ENCODE measurements at regions not wholly inside any gene's neighbourhood (a gene's known extent, or its start where the extent isn't known, plus 50 kb on each side); places are given as distances from the start of the nearest gene placed in this dataset.

DNA sequence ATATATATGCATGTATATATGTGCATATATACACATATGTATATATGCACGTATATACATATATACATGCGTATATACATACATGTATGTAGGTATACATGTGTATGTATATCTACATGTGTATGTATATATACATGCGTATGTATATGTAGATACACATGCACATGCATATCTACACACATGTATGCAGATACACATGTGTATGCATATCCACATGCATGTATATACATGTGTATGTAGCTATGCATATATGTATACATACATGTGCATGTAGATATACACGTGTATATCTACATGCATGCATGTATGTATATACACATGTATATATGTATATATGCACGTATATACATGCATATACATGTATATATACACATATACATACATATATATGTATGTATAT is 95.8 kb upstream of the STEAP4 start:
- DNase-seq: no peak

GRCh38 chr7:88401009-88401623 is 94.4 kb upstream of the STEAP4 start:
- no peak for DNase-seq

DNA sequence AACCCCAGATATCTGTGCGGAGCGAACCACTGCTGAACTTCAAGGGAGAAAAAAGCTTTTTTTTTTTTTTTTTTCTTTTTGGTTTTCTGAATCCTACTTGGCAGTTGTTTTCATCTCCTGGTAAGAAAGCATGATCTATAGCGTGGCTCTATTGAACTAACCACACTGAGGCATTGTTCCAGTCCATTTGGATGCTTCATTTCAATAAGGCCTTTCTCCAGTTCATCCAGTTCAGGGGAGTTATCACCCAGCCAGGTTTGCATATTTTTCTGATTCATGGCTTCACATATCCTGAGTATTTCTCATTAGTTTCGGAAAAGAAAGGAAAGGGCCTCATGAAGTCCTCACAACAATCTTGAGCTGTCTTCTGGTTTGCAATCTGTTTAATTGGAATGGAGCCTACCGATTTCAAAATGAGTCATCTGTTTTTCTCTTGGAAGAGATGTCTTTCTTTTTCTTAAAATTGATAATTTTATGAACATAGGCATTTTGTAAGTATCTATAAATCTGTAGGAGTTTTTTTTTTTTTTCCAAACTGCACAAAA is 93.1 kb upstream of the STEAP4 start:
- no peak for DNase-seq

- DNase-seq: no peak
These were observed 92.3 kb upstream of the STEAP4 start for GRCh38 chr7:88399036-88399435.

GRCh38 chr7:88398459-88398858 is 91.8 kb upstream of the STEAP4 start:
- peak; percentile 37 for DNase-seq

DNA sequence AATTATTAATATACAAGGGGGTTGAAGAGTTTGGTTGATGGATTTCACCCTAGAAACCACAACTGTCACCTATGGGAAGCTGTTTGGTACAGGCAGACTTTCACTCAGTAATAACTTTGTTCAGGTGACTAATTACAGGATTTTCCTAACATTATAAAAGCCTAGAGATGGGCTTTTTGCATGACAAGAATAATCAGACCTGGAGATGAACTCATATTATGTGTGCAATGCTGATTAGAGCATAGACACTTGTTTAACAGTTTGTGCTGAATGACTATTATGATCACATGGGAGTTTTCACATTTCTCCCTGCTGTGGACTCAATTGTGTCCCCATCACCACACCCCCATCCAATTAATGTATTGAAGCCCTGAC is 90.2 kb upstream of the STEAP4 start:
- no peak for DNase-seq

- DNase-seq: no peak
These were observed 89.7 kb upstream of the STEAP4 start for GRCh38 chr7:88396295-88396947.

GRCh38 chr7:88395715-88396114 is 89.0 kb upstream of the STEAP4 start:
- DNase-seq: no peak

DNA sequence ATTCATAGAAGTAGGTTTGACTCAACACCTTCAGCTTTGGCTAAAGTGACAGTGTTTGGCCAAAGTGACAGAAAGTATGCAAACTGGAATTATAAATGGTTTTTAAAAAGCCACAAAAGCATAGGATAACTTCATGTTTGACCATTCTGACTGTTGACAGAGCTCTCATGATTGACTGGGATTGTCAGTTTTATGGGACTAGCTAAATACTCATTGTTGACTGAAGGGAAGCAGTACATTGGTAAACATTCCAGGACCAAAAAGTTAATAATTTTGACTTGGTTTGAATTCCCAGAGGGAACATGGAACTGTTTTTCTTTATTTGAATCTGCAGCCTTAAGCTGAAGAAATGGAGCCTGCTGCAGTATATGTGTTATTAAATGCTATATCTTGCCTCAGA is 84.6 kb upstream of the STEAP4 start:
- DNase-seq: no peak

DNA sequence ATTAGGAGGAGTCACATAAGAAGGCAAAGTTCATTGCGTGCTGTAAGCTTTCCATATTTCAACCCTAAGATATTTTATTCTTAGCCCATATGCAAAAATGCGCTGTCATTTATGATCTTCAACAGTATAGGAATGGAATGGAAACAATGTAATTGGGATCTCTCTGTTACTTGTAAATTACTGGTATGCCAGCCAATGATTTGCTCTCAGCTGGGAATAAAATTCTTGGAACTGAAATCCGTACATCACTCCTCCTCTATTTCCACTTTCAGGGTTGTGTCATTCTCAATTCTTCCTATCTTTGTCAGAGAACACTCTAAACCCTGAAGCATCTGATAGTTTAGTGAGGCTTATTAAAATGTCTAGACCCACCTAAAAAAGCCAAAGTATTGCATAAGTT is 80.7 kb upstream of the STEAP4 start:
- DNase-seq: no peak

GRCh38 chr7:88386665-88387156 is 80.0 kb upstream of the STEAP4 start:
- no peak for DNase-seq

- no peak for DNase-seq
These were observed 70.7 kb upstream of the STEAP4 start for GRCh38 chr7:88377434-88377833.

DNA sequence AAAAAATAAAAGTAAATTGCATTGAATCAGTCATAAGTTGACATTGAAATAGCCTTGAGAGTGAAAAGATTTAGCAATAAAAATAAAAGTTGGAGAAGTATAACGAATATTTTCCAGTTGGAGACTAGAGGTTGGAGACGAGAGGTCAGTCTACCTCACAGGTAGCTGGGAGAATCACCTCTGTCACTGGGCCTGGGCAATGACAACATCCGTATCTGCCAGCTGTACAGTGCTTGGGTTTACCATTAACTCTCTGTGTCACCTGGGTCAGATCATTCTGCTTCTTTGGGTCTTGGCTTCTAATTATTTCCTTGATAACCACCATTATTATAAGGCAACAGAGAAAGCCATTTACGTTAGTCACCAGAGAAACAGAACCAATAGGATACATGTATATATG is 62.0 kb upstream of the STEAP4 start:
- no peak for DNase-seq

DNA sequence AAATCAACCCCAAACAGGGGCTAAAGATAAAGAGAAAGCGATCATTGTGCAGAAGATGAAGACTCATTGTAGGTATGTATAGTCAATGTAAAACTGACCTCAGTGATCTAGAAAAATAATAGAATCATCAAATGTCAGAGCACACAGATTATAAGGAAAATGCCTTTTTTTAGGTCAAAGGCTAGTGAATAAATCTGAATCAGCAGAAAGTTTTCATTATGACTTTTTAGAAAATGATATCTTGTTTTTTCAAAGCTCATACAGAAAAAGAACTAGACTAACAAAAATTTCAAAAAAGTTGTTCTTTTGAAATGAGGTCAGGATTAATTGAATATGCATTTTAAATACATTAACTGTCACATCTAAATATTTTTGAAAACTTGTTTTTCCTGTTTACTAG is 60.2 kb upstream of the STEAP4 start:
- DNase-seq: no peak

GRCh38 chr7:88363869-88364268 is 57.2 kb upstream of the STEAP4 start:
- no peak for DNase-seq

DNA sequence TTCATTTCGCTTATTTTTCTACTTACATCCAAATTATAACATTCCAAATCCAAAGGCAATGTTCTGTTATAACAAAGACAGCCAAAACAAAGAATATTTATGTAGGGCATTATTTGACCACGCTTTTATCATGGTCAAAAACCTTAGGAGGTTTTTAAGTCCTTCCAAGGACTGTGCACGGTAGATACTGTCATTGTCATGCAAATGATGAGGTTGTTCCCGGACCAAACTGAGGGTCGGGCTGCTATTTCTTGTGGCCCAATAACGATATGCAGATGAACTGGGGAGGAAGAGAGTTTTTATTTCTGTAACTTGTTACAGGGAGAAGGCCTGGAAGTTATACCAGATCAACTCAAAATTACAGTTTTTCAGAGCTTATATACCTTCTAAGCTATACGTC is 56.6 kb upstream of the STEAP4 start:
- no peak for DNase-seq

DNA sequence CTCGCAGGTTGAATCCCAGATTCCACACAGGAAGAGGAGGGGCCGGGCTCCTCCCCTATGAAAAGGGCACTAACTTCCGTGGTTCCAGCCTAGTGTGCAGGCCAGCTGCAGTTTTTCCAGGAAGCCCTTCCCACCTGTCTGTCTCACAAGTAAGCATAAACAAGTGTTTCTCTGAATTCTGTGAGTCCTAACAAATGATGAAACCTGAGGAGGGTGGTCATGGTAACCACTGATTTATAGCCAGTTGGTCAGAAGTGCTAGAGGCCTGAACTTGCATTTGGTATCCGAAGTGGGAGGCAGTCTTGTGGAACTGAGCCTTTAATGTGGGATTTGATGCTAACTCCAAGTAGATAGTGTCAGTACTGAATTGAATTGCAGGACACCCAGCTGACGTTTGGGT is 54.7 kb upstream of the STEAP4 start:
- no peak for DNase-seq

DNA sequence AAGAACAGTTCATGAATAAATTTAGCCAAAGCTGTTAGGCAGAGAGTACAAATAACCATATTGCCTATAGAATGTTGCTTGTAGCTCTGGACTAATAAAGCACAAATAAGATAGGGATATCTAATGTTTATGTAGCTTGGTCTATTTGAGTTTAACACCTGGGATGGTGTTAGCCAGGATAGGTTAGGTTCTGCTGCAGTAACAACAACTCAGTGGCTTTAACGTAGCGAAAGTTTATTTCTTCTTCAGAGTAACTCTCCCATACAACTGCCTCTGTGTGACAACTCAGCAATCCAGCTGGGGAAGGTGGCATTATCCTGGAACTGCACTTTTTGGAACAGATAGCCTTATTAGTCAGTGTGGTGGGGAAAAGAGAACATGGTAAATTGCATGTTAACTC is 52.2 kb upstream of the STEAP4 start:
- DNase-seq: no peak

GRCh38 chr7:88358526-88358838 is 51.8 kb upstream of the STEAP4 start:
- DNase-seq: no peak

- DNase-seq: no peak
These were observed 51.3 kb upstream of the STEAP4 start for GRCh38 chr7:88357781-88358525.

- no peak for DNase-seq
These were observed 50.6 kb upstream of the STEAP4 start for GRCh38 chr7:88357294-88357693.

All from skin of body (tissue), 1 donor.